ENCODE measurements at regions not wholly inside any gene's neighbourhood (a gene's known extent, or its start where the extent isn't known, plus 50 kb on each side); places are given as distances from the start of the nearest gene placed in this dataset.
"Not testable (repeated sequence)": the region's sequence is repeated elsewhere in the genome, so short reads cannot be mapped to it uniquely, and the experiment has no call there.

- DNase-seq, result no peak
Observed at GRCh38 chr4:167944721-167945120, 147.6 kb upstream of the ANXA10 start.

DNA sequence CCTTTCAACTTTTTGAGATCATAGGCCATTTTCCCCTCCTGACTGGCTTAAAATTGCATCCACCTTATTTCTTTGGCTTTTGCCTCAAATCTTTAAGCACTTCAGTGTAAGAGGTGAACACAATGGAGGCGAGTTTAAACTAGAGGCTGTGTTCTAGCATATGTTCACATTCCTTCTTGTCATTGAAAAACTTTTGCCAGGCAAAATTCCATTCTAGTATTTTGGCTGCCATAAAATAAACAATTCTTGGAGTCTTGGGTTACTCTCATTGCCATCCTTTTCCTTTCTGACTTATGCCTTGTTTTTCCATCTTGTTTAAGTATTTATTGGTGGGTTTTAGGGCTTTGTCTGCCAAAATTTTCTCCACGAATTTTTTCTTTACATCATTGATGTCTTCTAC, 137.3 kb upstream of the ANXA10 start:
- DNase-seq, result no peak

- no peak for DNase-seq
Observed at GRCh38 chr4:167956676-167957075, 135.7 kb upstream of the ANXA10 start.

DNA sequence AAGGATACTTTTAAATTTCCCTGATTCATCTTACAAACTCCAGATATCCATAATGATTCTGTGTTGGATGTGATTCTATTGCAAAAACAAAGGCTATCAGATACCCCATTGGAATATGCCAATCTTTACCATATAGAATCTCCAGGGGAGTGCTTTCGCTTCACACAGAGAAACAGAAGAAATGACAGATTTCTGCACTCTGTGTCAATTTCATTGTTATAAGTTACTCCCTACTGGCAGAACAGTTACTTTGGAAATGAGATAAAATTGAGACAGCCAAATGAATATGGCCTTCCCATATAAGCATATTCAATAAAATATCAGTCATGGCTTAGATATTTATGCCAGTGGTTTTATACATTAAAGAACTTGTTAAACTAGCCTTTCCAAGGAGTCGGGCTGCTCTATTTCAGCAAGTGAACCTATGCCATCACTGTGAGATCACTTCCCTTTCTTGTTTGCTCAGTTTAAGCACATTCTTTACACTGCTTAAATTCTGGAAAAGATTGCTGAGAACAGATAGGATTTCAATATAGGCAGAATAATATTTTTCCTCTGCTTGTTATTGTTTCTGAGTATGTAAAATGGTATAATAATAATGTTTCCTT, 127.5 kb upstream of the ANXA10 start:
- no peak for DNase-seq

DNA sequence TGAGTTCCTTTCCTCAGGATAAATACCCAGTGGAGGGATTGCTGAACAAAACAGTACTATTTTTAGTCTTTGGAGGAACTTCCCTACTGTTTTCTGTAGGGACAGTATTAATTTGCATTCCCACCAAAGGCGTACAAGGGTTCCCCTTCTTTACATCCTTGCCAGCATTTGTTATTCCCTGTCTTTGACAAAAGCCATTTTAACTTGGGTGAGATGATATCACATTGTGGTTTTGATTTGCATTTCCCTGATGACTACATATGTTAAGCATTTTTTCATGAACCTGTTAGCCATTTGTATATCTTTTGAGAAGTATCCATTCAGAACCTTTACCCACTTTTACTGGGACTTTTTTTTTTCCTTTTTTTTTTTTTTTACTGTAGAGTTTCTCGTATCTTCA, 126.2 kb upstream of the ANXA10 start:
- peak; percentile 11 for DNase-seq

GRCh38 chr4:167973513-167973912, 118.8 kb upstream of the ANXA10 start:
- no peak for DNase-seq

DNA sequence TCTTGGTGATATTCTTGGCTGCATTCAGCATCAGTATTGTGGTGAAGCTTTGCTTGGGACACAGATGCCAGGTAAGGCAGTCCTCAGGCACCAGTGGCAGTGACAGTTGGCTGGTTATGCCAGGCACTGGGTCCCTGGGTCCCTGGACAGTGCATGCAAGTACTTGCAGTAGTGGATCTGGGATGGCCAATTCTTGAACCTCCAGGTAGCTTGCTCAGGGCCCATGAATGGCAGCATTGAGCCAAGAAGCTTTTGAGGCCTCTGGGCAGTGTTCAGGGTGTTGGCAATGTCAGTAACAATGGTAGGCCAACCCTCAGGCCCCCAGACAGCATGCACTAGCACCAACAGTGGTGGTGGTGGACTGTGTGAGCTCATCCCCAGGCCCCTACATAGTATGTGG, 106.8 kb upstream of the ANXA10 start:
- no peak for DNase-seq

- DNase-seq, result no peak
Observed at GRCh38 chr4:167986044-167986443, 106.3 kb upstream of the ANXA10 start.

GRCh38 chr4:167987285-167987684, 105.1 kb upstream of the ANXA10 start:
- no peak for DNase-seq

DNA sequence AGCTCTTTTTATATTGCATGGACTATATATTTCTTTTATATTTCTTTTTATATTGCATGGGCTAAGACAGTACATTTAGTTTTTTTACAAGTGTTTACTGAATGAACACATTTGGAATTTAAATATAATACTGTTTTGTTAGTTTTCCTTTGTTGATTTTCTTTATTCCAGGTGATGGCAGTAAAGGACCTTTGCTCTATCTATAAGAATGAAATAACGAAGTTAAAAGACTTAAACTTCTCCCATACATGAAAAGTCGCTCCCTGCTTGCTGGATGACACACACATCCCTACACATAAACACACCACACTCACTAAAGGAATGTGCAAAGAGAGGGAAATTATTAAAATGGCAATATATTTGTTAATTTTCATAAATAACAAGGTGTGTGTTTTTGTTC, 102.5 kb upstream of the ANXA10 start:
- DNase-seq, result no peak

DNA sequence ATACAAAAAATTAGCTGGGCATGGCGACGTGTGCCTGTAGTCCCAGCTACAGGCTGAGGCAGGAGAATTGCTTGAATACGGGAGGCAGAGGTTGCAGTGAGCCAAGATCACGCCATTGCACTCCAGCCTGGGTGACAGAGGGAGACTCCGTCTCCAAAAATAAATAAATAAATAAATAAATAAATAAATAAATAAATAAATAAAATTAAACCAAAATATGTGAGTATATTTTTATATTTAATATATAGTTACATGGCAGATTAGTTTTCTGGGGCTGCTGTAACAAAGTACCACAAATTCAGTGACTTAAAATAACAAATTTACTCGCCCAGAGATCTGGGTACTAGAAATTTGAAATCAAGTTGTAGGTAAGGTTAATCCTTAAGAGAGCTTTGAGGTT, 84.2 kb upstream of the ANXA10 start:
- not testable (repeated sequence) for DNase-seq

DNA sequence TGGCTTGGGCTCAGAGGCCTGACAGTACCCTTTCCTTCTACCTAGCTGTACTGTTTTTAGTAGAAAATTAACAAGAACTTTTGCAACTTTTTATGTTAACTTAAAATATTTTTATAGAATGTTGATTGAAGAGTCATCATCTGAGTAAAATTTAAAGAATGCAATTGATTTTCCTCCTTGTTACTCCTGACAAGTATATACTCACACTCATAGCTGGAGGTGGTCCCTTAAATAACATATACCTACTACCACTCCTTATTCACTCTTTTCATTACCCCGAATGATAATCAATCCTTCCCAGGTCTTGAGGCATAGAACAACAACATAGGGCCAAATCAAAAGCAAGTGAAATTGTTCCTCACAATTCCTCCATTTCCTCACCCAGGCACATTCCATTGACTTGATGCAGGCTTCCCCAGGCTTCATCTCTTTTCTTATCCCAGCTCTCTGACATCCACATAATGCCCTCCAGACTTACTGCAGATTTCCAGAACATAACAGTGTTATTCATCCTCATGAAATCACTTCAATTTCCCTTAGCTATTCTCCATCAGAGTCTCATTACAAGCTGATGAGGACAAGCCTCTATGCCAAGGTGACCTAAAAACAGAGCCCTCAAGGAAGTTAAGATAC, 73.2 kb upstream of the ANXA10 start:
- peak; percentile 71 for DNase-seq

DNA sequence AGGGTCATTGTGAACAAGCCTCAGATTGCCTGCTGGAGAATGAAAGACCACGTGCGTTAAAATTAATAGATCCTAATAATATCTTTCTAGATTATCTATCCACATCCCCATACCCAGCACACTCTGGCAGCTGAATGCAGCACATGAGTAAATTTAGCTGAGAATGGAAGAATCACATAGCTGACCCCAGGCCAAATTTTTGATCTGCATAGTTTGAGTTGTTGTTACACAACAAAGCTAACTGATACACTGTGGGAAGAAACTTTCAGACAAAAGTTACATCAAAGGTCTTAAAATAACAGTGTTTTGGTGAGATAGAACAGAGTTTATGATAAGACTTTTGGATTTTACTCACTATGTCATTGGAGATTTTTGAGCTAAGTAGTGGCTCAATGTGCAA, 72.4 kb upstream of the ANXA10 start:
- DNase-seq, result no peak

- peak; percentile 54 for DNase-seq
Observed at GRCh38 chr4:168021666-168022065, 70.7 kb upstream of the ANXA10 start.

- DNase-seq, result no peak
Observed at GRCh38 chr4:168028568-168028967, 63.8 kb upstream of the ANXA10 start.

DNA sequence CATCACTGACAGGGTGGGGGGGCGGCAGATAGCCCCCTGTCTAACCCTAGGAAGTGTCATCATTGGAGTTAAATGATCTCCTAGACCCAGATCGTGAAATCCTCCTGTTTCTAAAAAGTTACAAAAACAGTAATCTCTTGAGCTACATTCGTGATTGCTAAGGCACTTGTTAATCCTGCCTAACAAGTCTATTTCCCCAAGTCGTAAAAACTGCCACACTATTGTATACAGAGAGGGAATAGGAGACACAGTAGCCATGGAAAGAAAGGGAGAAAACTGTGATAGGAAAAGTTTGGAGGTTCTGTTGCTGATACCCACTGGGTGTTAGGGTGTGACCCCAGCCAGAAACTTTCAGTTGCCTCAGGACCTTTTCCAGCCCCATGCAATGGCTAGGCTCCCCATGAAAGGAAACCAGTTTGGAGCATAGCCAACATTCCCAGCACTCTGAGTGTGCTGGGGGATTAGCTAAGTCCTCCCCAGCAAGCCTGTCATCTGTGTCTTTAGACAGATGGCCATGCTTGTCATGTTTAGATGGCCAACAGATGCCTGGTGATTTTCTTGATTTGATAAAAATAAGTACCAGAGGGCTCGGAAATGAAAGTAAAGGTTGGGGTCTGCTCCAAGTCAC, 63.3 kb upstream of the ANXA10 start:
- peak; percentile 28 for DNase-seq

DNA sequence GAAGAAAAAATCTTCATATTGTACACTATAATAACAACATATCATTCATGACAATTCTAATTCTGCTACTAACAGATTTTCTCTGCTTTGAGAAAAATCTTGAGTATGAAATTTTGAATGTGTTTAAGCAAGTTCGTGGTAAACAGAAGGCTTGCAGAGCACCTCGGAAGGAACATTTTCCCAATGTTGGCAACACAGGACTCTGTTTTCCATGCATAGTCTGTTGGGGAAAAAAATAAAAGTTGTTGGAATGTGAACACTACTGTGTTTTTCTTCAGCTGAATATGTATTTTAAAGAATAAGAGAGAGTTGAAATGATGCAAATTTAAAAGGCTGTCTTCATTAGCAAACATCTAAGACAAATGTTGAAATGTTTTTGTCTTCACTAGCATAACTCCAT, 54.7 kb upstream of the ANXA10 start:
- no peak for DNase-seq

DNA sequence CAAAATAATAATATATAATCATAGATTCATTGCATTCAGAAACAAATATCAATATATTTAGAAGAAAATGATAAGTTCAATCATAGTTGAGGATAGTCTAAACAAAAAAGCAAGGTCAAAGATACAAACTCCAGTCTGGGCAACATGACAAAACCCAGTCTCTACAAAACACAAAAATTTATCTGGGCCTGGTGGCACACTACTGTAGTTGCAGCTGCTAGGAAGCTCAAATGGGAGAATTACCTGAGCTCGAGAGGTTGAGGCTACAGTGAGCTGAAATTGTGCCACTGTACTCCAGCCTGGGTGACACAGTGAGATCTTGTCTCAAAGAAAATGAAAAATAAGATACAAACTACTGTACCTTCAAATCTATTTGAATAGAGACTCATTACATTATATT, 52.7 kb upstream of the ANXA10 start:
- no peak for DNase-seq
